ENCODE measurements at regions not wholly inside any gene's neighbourhood (a gene's known extent, or its start where the extent isn't known, plus 50 kb on each side); places are given as distances from the start of the nearest gene placed in this dataset.

GRCh38 chr2:116088236-116088635 is 1645.8 kb downstream of the DPP10 start (continued):
- TF ChIP-seq E2F1 (CRISPR knock-in tag; IDR thresholded peaks at IDR 0.05) (no peak), ZNF138 (CRISPR knock-in tag; conservative IDR thresholded peaks at IDR 0.05) (no peak), TP53 (CRISPR knock-in tag; IDR thresholded peaks at IDR 0.05) (no peak), ZNF532 (CRISPR knock-in tag; IDR thresholded peaks at IDR 0.05; ENCODE audit: borderline replicate concordance) (no peak), ZNF396 (CRISPR knock-in tag; IDR thresholded peaks at IDR 0.05; ENCODE audit: borderline replicate concordance) (no peak), ZNF512 (CRISPR knock-in tag; IDR thresholded peaks at IDR 0.05; ENCODE audit: borderline replicate concordance) (no peak), ZNF317 (CRISPR knock-in tag; IDR thresholded peaks at IDR 0.05; ENCODE audit: borderline replicate concordance, low read depth) (no peak), USF2 (CRISPR knock-in tag; IDR thresholded peaks at IDR 0.05) (no peak), FOXP1 (CRISPR knock-in tag; IDR thresholded peaks at IDR 0.05; ENCODE audit: borderline replicate concordance) (no peak)

- ATAC-seq (peak; percentile 97), DNase-seq (ENCODE audit: low spot score) (peak; percentile 48)
- H3K27me3 Mint-ChIP-seq (ENCODE audit: low read depth) = peaks cover 9% of the 10 kb centered on the region
- H3K4me1 Mint-ChIP-seq = 0 out of 2 replicates have a peak, but pooled peaks cover 2% of the 10 kb centered on the region
- no peak overlapping the region for H3K27ac Mint-ChIP-seq
- peaks cover 58% of the 10 kb centered on the region for H3K9me3 Mint-ChIP-seq
- POLR2A ChIA-PET = no interaction called here
- H3K4me3 Mint-ChIP-seq = no peak overlapping the region
- H3K36me3 Mint-ChIP-seq = peaks cover 21% of the 10 kb centered on the region
- TF ChIP-seq GTF2I (CRISPR knock-in tag; conservative IDR thresholded peaks at IDR 0.05) = no peak
- TF ChIP-seq NFYB (CRISPR knock-in tag; conservative IDR thresholded peaks at IDR 0.05; ENCODE audit: low read depth) = no peak
- no peak for TF ChIP-seq ZNF121 (CRISPR knock-in tag; IDR thresholded peaks at IDR 0.05)
- TF ChIP-seq ZMAT4 (CRISPR knock-in tag; IDR thresholded peaks at IDR 0.05) = no peak
- TF ChIP-seq CTCF (IDR thresholded peaks at IDR 0.05) = peak; percentile 62
- TF ChIP-seq NR3C1 (CRISPR knock-in tag; conservative IDR thresholded peaks at IDR 0.05; ENCODE audit: low read depth) = no peak
- CTCF ChIA-PET = interaction anchor here (0.6 kb wide), 1 partner anchor 224 kb away, joined by 4 read pairs; no protein-coding TSS in a partner anchor
These were observed 1651.8 kb downstream of the DPP10 start for GRCh38 chr2:116094196-116094595.
